Tibial nerve (tissue), 4 donors: ENCODE measurements at regions not wholly inside any gene's neighbourhood (a gene's known extent, or its start where the extent isn't known, plus 50 kb on each side); places are given as distances from the start of the nearest gene placed in this dataset.

Experiments
- DNase-seq, 2 donors: peaks; one replicate each; pipeline ENCODE4 v3.0.0-alpha.2; 2019; ENCODE audit warnings: low spot score in 2 of 2
- H3K27ac ChIP-seq, 4 donors: fragments of 200-600 bp; sonication (generic) in 3 of 4; one replicate each; pipeline ENCODE4 v1.5.1; 2017 to 2019; ENCODE audit warnings: mild to moderate bottlenecking in 1 of 4
- H3K27me3 ChIP-seq, 2 donors: fragments of 200-600 bp; sonication (generic) in 1 of 2; one replicate each; pipeline versions ENCODE4 v1.5.1 to v1.6.0; 2017 to 2019
- H3K36me3 ChIP-seq, 3 donors: fragments of 200-600 bp; sonication (generic); one replicate each; pipeline ENCODE4 v1.5.1; 2018 to 2019
- H3K4me1 ChIP-seq, 4 donors: fragments of 200-600 bp; sonication (generic) in 3 of 4; one replicate each; pipeline ENCODE4 v1.5.1; 2017 to 2019
- H3K4me3 ChIP-seq, 4 donors: fragments of 200-600 bp; sonication (generic) in 3 of 4; one replicate each; pipeline ENCODE4 v1.5.1; 2017 to 2019; ENCODE audit warnings: mild to moderate bottlenecking in 1 of 4, moderate library complexity in 1 of 4
- H3K9me3 ChIP-seq, 4 donors: fragments of 200-600 bp; sonication (generic) in 3 of 4; one replicate each; pipeline ENCODE4 v1.5.1; 2017 to 2019
- EP300 ChIP-seq, 2 donors: sonication (generic); formaldehyde crosslinking; IDR thresholded peaks; one replicate each; pipeline ENCODE4 v1.6.1; 2017; ENCODE audit warnings: antibody characterized with exemption in 2 of 2, mild to moderate bottlenecking in 1 of 2
- POLR2A ChIP-seq, 2 donors: fragments of 450-650 bp; IDR thresholded peaks; one replicate each; pipeline ENCODE4 v1.6.1; 2017; ENCODE audit warnings: antibody characterized with exemption in 2 of 2, mild to moderate bottlenecking in 2 of 2, moderate library complexity in 2 of 2
- WGBS, 2 donors: methylation state at CpG; one replicate each; pipeline ENCODE4 v1.1.5; 2018; 5-methylcytosine and 5-hydroxymethylcytosine counted together
- TF ChIP-seq, protein P1 (sequence below), 5 experiments: fragments of 200-600 bp in 3 of 5; fragments of 450-650 bp in 2 of 5; sonication (generic) in 3 of 5; IDR thresholded peaks; one replicate each; pipeline ENCODE4 v1.5.1; 2016 to 2019; ENCODE audit warnings: antibody characterized with exemption in 5 of 5, mild to moderate bottlenecking in 3 of 5, moderate library complexity in 2 of 5

DNA sequence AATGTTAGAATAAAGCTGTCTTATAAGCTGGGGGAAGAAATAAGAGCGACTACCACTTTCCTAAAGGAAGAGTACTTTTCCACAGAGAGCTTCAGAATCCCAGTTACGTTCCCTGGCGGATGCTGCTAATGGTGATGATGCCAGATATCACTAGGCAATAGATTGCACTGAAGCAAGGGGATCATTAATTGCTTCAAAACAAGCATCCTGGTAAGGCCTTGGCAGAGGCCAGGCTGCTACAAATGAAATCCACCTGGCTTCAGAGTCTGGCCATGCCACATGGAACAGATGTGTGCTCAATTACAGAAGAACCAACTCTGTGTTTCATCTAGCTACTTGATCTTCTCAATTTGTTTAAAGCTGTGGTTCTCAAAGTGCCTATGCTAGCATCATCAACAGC lies 129.2 kb upstream of the IL12A start:
- Histone ChIP-seq H3K4me1 (peaks cover 0 to 36% (median 4%) of the 10 kb centered on the region in 4 donors), H3K9me3 (no peaks in the 10 kb centered on the region), H3K27me3 (no peaks in the 10 kb centered on the region), H3K27ac (no peak overlapping the region), H3K36me3 (no peaks in the 10 kb centered on the region), H3K4me3 (no peak overlapping the region)
- WGBS, 2 donors = 93 to 94% methylated on average over 3 of the region's 3 CpGs
- TF ChIP-seq POLR2A (IDR thresholded peaks at IDR 0.05) (no peak), EP300 (IDR thresholded peaks at IDR 0.05) (no peak)
- TF ChIP-seq, protein P1, sequence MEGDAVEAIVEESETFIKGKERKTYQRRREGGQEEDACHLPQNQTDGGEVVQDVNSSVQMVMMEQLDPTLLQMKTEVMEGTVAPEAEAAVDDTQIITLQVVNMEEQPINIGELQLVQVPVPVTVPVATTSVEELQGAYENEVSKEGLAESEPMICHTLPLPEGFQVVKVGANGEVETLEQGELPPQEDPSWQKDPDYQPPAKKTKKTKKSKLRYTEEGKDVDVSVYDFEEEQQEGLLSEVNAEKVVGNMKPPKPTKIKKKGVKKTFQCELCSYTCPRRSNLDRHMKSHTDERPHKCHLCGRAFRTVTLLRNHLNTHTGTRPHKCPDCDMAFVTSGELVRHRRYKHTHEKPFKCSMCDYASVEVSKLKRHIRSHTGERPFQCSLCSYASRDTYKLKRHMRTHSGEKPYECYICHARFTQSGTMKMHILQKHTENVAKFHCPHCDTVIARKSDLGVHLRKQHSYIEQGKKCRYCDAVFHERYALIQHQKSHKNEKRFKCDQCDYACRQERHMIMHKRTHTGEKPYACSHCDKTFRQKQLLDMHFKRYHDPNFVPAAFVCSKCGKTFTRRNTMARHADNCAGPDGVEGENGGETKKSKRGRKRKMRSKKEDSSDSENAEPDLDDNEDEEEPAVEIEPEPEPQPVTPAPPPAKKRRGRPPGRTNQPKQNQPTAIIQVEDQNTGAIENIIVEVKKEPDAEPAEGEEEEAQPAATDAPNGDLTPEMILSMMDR (IDR thresholded peaks at IDR 0.05) = no peak
- no peak for DNase-seq

- Histone ChIP-seq H3K27me3 (no peaks in the 10 kb centered on the region), H3K9me3 (no peaks in the 10 kb centered on the region), H3K27ac (no peak overlapping the region), H3K36me3 (no peaks in the 10 kb centered on the region), H3K4me1 (peaks cover 0 to 39% (median 6%) of the 10 kb centered on the region in 4 donors), H3K4me3 (no peak overlapping the region)
- 41 to 48% methylated on average over 3 of the region's 3 CpGs for WGBS, 2 donors
- no peak for DNase-seq
- TF ChIP-seq POLR2A (IDR thresholded peaks at IDR 0.05) (no peak), EP300 (IDR thresholded peaks at IDR 0.05) (no peak)
- TF ChIP-seq, protein P1 (IDR thresholded peaks at IDR 0.05) = no peak
These were observed 128.8 kb upstream of the IL12A start for GRCh38 chr3:159859836-159860235.

DNA sequence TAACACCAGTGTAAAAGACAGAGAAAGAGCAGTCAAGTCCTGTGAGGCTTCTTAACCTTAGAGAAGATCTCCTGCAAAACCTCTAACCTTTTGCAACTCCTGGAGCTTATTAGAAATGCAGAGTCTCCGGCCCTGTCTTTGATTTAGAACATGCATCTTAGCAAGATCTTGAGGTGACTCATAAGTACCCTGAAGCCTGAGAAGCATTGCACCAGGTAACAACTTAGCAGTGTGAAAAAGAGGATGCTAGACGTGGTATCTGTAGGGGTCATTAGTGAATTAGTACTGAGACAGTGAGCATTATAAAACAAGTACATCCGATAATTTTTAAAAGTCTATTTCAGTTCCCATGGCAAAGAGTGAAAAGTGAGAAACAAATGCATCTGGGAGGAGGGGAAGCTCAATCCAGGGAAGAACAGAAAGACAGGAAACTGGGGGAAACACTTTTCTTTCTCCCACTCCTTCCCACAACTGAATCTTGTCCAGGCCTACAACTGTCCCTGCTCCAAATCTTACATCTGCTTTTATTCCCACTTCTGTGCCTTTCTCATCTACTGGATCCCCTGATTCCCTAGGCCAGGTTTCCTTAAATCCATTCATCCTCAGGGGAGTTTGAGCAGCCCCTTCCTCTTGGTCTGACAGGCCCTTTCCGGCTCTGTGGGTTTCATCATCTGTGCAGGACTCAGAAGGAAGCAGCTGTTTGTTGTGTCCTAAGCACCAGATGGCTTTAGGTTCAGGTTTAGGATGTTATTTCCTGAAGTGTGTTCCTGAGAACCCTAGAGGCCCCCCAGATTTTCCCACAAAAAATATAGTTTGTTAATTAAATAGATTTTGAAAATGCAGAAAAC lies 128.1 kb upstream of the IL12A start:
- Histone ChIP-seq H3K36me3 (no peaks in the 10 kb centered on the region), H3K27ac (peak overlapping the region in 2 of 4 donors; percentile 14 to 51), H3K4me1 (peaks cover 0 to 40% (median 10%) of the 10 kb centered on the region in 4 donors), H3K4me3 (no peak overlapping the region), H3K9me3 (no peaks in the 10 kb centered on the region), H3K27me3 (no peaks in the 10 kb centered on the region)
- DNase-seq = no peak
- WGBS, 2 donors = 63% methylated on average over 4 of the region's 4 CpGs
- TF ChIP-seq EP300 (IDR thresholded peaks at IDR 0.05) (no peak), POLR2A (IDR thresholded peaks at IDR 0.05) (no peak)
- TF ChIP-seq, protein P1 (IDR thresholded peaks at IDR 0.05) = no peak

DNA sequence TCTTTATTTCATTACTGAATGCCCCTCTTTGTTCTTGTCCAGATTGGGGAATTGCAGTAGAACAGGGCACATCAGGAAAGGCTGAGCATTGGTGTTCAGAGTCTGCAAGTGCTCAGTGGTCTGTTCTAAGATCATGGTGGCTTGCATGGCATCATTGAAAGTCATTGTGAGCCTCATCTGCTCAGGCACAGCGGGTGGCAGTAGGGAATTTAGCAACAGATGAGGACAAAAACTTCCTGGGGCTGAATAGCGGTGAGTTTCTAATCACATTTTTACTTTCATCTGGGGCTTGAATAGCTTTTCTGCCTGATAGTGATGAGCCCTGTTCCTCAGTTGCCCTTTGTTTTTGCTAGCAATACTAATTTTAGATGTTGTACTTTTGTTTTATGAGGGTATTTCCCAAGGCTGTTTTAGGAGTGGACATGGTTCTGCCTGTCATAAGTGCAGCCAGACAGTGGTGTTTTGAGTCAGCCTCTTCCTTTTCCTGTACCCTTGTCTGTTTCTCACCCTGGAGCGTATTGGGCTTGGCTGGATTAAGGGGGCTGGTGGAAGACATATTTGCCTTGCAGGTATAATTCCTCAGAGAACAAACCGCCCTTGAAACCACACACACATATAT lies 127.2 kb upstream of the IL12A start:
- Histone ChIP-seq H3K4me1 (peaks cover 0 to 40% (median 17%) of the 10 kb centered on the region in 4 donors), H3K27me3 (no peaks in the 10 kb centered on the region), H3K27ac (peak overlapping the region in 2 of 4 donors; percentile 14 to 57), H3K36me3 (no peaks in the 10 kb centered on the region), H3K4me3 (no peak overlapping the region), H3K9me3 (no peaks in the 10 kb centered on the region)
- WGBS, 2 donors = 80 to 82% methylated on average over 4 of the region's 4 CpGs
- no peak for DNase-seq
- TF ChIP-seq EP300 (IDR thresholded peaks at IDR 0.05) = no peak
- no peak for TF ChIP-seq POLR2A (IDR thresholded peaks at IDR 0.05)
- TF ChIP-seq, protein P1 (IDR thresholded peaks at IDR 0.05) = no peak

GRCh38 chr3:159865041-159865579 lies 123.5 kb upstream of the IL12A start:
- Histone ChIP-seq H3K27me3 (no peaks in the 10 kb centered on the region), H3K27ac (peak overlapping the region in 2 of 4 donors; percentile 23 to 77), H3K4me1 (peaks cover 0 to 49% (median 26%) of the 10 kb centered on the region in 4 donors), H3K9me3 (peaks cover 0 to 3% (median 0%) of the 10 kb centered on the region in 4 donors), H3K4me3 (no peak overlapping the region), H3K36me3 (no peaks in the 10 kb centered on the region)
- 39 to 42% methylated on average over 2 of the region's 2 CpGs for WGBS, 2 donors
- TF ChIP-seq POLR2A (IDR thresholded peaks at IDR 0.05) = no peak
- DNase-seq = no peak
